Activated B cell treated with CpG ODN at 0.5 μM for 24 hours (primary cell): ENCODE measurements at regions not wholly inside any gene's neighbourhood (a gene's known extent, or its start where the extent isn't known, plus 50 kb on each side); places are given as distances from the start of the nearest gene placed in this dataset.

Experiments
- ATAC-seq: fragments of 200-7000 bp; cut with Tn5 transposase; one replicate; pipeline ENCODE4 v1.10.0; 2021; ENCODE audit warnings: low read depth, mild to moderate bottlenecking, moderate library complexity
- CTCF ChIA-PET: fragments of 350-600 bp; sonication (Branson Sonifier 250); formaldehyde crosslinking; loops from one replicate; lab custom pipeline; 2021; ENCODE audit warnings: antibody characterized with exemption; lab: Charles Lee
- POLR2A ChIA-PET: fragments of 350-600 bp; sonication (Branson Sonifier 250); formaldehyde crosslinking; loops from one replicate; lab custom pipeline; 2021; ENCODE audit warnings: antibody characterized with exemption; lab: Charles Lee
- DNase-seq: peaks from one replicate; pipeline ENCODE4 v3.0.0; 2022
- H3K27ac Mint-ChIP-seq: one replicate; pipeline ENCODE4 v1.8.0; 2020; ENCODE audit warnings: mixed read lengths
- H3K27me3 Mint-ChIP-seq: one replicate; pipeline ENCODE4 v1.8.0; 2021; ENCODE audit warnings: mixed read lengths
- H3K36me3 Mint-ChIP-seq: one replicate; pipeline ENCODE4 v1.8.0; 2021; ENCODE audit warnings: low read depth, mixed read lengths
- H3K4me1 Mint-ChIP-seq: one replicate; pipeline ENCODE4 v1.8.0; 2021; ENCODE audit warnings: mixed read lengths
- H3K4me3 Mint-ChIP-seq: one replicate; pipeline ENCODE4 v1.8.0; 2020; ENCODE audit warnings: mild to moderate bottlenecking, mixed read lengths
- H3K9me3 Mint-ChIP-seq: one replicate; pipeline ENCODE4 v1.8.0; 2020; ENCODE audit warnings: mixed read lengths
- CTCF ChIP-seq: fragments of 200-600 bp; IDR thresholded peaks from one replicate; pipeline ENCODE4 v1.8.0; 2022; ENCODE audit warnings: antibody characterized with exemption, mild to moderate bottlenecking
- intact Hi-C: fragments of 100-400 bp; cut with micrococcal nuclease; formaldehyde crosslinking; loops from one replicate; pipeline ENCODE4 v1.15.1; 2024

- ATAC-seq (no peak), DNase-seq (no peak)
- no peak for TF ChIP-seq CTCF
- no peak overlapping the region for H3K4me3 Mint-ChIP-seq
- CTCF ChIA-PET: no interaction called here
- no peak overlapping the region for H3K27ac Mint-ChIP-seq
- H3K27me3 Mint-ChIP-seq: no peaks in the 10 kb centered on the region
- no peaks in the 10 kb centered on the region for H3K36me3 Mint-ChIP-seq
- intact Hi-C loops: no loop called here
- H3K4me1 Mint-ChIP-seq: no peaks in the 10 kb centered on the region
- POLR2A ChIA-PET: no interaction called here
- H3K9me3 Mint-ChIP-seq: peaks cover 3% of the 10 kb centered on the region
These were observed 593.2 kb downstream of the INSC start for GRCh38 chr11:15707971-15708370.

- DNase-seq: no peak
- CTCF ChIA-PET: no interaction called here
- TF ChIP-seq CTCF: no peak
- intact Hi-C loops: no loop called here
- peaks cover 3% of the 10 kb centered on the region for H3K9me3 Mint-ChIP-seq
- POLR2A ChIA-PET: no interaction called here
- H3K4me1 Mint-ChIP-seq: no peaks in the 10 kb centered on the region
- ATAC-seq: no peak
- no peaks in the 10 kb centered on the region for H3K36me3 Mint-ChIP-seq
- H3K27me3 Mint-ChIP-seq: no peaks in the 10 kb centered on the region
- no peak overlapping the region for H3K27ac Mint-ChIP-seq
- no peak overlapping the region for H3K4me3 Mint-ChIP-seq
These were observed 596.0 kb downstream of the INSC start for GRCh38 chr11:15710580-15711275.

GRCh38 chr11:15711311-15711710, 596.6 kb downstream of the INSC start:
- ChIA-PET POLR2A (no interaction called here), CTCF (no interaction called here)
- no peak for DNase-seq
- Mint-ChIP-seq H3K27ac (no peak overlapping the region), H3K4me1 (no peaks in the 10 kb centered on the region), H3K36me3 (no peaks in the 10 kb centered on the region), H3K27me3 (no peaks in the 10 kb centered on the region), H3K4me3 (no peak overlapping the region), H3K9me3 (peaks cover 3% of the 10 kb centered on the region)
- intact Hi-C loops: no loop called here
- TF ChIP-seq CTCF: no peak
- ATAC-seq: no peak

- no peak for DNase-seq
- Mint-ChIP-seq H3K9me3 (no peaks in the 10 kb centered on the region), H3K36me3 (no peaks in the 10 kb centered on the region), H3K4me1 (no peaks in the 10 kb centered on the region), H3K27me3 (no peaks in the 10 kb centered on the region), H3K4me3 (no peak overlapping the region), H3K27ac (no peak overlapping the region)
- intact Hi-C loops: no loop called here
- ChIA-PET POLR2A (no interaction called here), CTCF (no interaction called here)
- ATAC-seq: no peak
- no peak for TF ChIP-seq CTCF
These were observed 600.1 kb downstream of the INSC start for GRCh38 chr11:15714641-15715399.

GRCh38 chr11:15716550-15716949, 601.8 kb downstream of the INSC start:
- ChIA-PET POLR2A (no interaction called here), CTCF (no interaction called here)
- Mint-ChIP-seq H3K4me1 (no peaks in the 10 kb centered on the region), H3K4me3 (no peak overlapping the region), H3K36me3 (no peaks in the 10 kb centered on the region), H3K9me3 (no peaks in the 10 kb centered on the region), H3K27ac (no peak overlapping the region), H3K27me3 (no peaks in the 10 kb centered on the region)
- no peak for TF ChIP-seq CTCF
- ATAC-seq: no peak
- no peak for DNase-seq
- intact Hi-C loops: no loop called here
